ENCODE measurements at regions not wholly inside any gene's neighbourhood (a gene's known extent, or its start where the extent isn't known, plus 50 kb on each side); places are given as distances from the start of the nearest gene placed in this dataset.

- POLR2A ChIA-PET: no interaction called here
- ATAC-seq (no peak), DNase-seq (no peak)
- Mint-ChIP-seq H3K4me1 (no peaks in the 10 kb centered on the region), H3K36me3 (no peaks in the 10 kb centered on the region), H3K27me3 (peaks cover 11 to 36% (median 18%) of the 10 kb centered on the region in 5 donors), H3K9me3 (peaks cover 0 to 4% (median 0%) of the 10 kb centered on the region in 9 donors), H3K27ac (no peak overlapping the region), H3K4me3 (no peak overlapping the region)
Observed at GRCh38 chr4:24443200-24443599, 141.2 kb downstream of the DHX15 start.

- DNase-seq (no peak), ATAC-seq (no peak)
- Mint-ChIP-seq H3K36me3 (no peaks in the 10 kb centered on the region), H3K4me3 (no peak overlapping the region), H3K27ac (no peak overlapping the region), H3K27me3 (peaks cover 5 to 32% (median 7%) of the 10 kb centered on the region in 5 donors), H3K4me1 (no peaks in the 10 kb centered on the region), H3K9me3 (peaks cover 0 to 2% (median 0%) of the 10 kb centered on the region in 9 donors)
- POLR2A ChIA-PET: no interaction called here
Observed at GRCh38 chr4:24440765-24441164, 143.6 kb downstream of the DHX15 start.

GRCh38 chr4:24434241-24434640 is 150.1 kb downstream of the DHX15 start:
- POLR2A ChIA-PET: no interaction called here
- H3K4me3 Mint-ChIP-seq: no peak overlapping the region
- H3K9me3 Mint-ChIP-seq: peaks cover 0 to 1% (median 0%) of the 10 kb centered on the region in 9 donors
- no peak for ATAC-seq
- no peak for DNase-seq
- H3K36me3 Mint-ChIP-seq: no peaks in the 10 kb centered on the region
- H3K27me3 Mint-ChIP-seq: peaks cover 7 to 39% (median 17%) of the 10 kb centered on the region in 5 donors
- no peak overlapping the region for H3K27ac Mint-ChIP-seq
- H3K4me1 Mint-ChIP-seq: no peaks in the 10 kb centered on the region

GRCh38 chr4:24433515-24434214 is 150.7 kb downstream of the DHX15 start:
- no peak for DNase-seq
- H3K36me3 Mint-ChIP-seq: no peaks in the 10 kb centered on the region
- peaks cover 9 to 41% (median 18%) of the 10 kb centered on the region in 5 donors for H3K27me3 Mint-ChIP-seq
- H3K4me3 Mint-ChIP-seq: no peak overlapping the region
- H3K27ac Mint-ChIP-seq: no peak overlapping the region
- H3K4me1 Mint-ChIP-seq: no peaks in the 10 kb centered on the region
- POLR2A ChIA-PET: no interaction called here
- ATAC-seq: no peak
- peaks cover 0 to 1% (median 0%) of the 10 kb centered on the region in 9 donors for H3K9me3 Mint-ChIP-seq

- POLR2A ChIA-PET: no interaction called here
- H3K36me3 Mint-ChIP-seq: no peaks in the 10 kb centered on the region
- peaks cover 4 to 18% (median 13%) of the 10 kb centered on the region in 5 donors for H3K27me3 Mint-ChIP-seq
- no peak overlapping the region for H3K27ac Mint-ChIP-seq
- ATAC-seq (no peak), DNase-seq (no peak)
- H3K4me1 Mint-ChIP-seq: no peaks in the 10 kb centered on the region
- no peak overlapping the region for H3K4me3 Mint-ChIP-seq
- peaks cover 0 to 1% (median 0%) of the 10 kb centered on the region in 9 donors for H3K9me3 Mint-ChIP-seq
Observed at GRCh38 chr4:24428850-24429249, 155.5 kb downstream of the DHX15 start.

- no peak overlapping the region for H3K27ac Mint-ChIP-seq
- POLR2A ChIA-PET: no interaction called here
Observed at GRCh38 chr4:24426557-24426956, 157.8 kb downstream of the DHX15 start.

GRCh38 chr4:24425863-24426262 is 158.5 kb downstream of the DHX15 start:
- no peak overlapping the region for H3K4me3 Mint-ChIP-seq
- ATAC-seq (no peak), DNase-seq (no peak)
- H3K27ac Mint-ChIP-seq: no peak overlapping the region
- H3K27me3 Mint-ChIP-seq: peaks cover 8 to 18% (median 15%) of the 10 kb centered on the region in 5 donors
- POLR2A ChIA-PET: no interaction called here
- no peaks in the 10 kb centered on the region for H3K4me1 Mint-ChIP-seq
- H3K9me3 Mint-ChIP-seq: peaks cover 0 to 1% (median 0%) of the 10 kb centered on the region in 9 donors
- H3K36me3 Mint-ChIP-seq: no peaks in the 10 kb centered on the region

More at GRCh38 chr4:24426557-24426956, 157.8 kb downstream of the DHX15 start:
- Mint-ChIP-seq H3K4me3 (no peak overlapping the region), H3K36me3 (no peaks in the 10 kb centered on the region), H3K9me3 (peaks cover 0 to 1% (median 0%) of the 10 kb centered on the region in 9 donors), H3K27me3 (peaks cover 8 to 18% (median 12%) of the 10 kb centered on the region in 5 donors), H3K4me1 (no peaks in the 10 kb centered on the region)
- DNase-seq (no peak), ATAC-seq (no peak)

GRCh38 chr4:24423670-24424069 is 160.7 kb downstream of the DHX15 start:
- ATAC-seq: no peak
- no peaks in the 10 kb centered on the region for H3K36me3 Mint-ChIP-seq
- peaks cover 2 to 6% (median 3%) of the 10 kb centered on the region in 4 donors for H3K4me1 Mint-ChIP-seq
- no peak overlapping the region for H3K27ac Mint-ChIP-seq
- peaks cover 8 to 20% (median 14%) of the 10 kb centered on the region in 5 donors for H3K27me3 Mint-ChIP-seq
- DNase-seq: no peak
- no peak overlapping the region for H3K4me3 Mint-ChIP-seq
- no peaks in the 10 kb centered on the region for H3K9me3 Mint-ChIP-seq
- POLR2A ChIA-PET: no interaction called here

- no peak for DNase-seq
- H3K9me3 Mint-ChIP-seq: no peaks in the 10 kb centered on the region
- ATAC-seq: no peak
- no peak overlapping the region for H3K27ac Mint-ChIP-seq
- H3K4me3 Mint-ChIP-seq: no peak overlapping the region
- H3K27me3 Mint-ChIP-seq: peaks cover 8 to 20% (median 14%) of the 10 kb centered on the region in 5 donors
- POLR2A ChIA-PET: no interaction called here
- H3K4me1 Mint-ChIP-seq: peaks cover 2 to 6% (median 3%) of the 10 kb centered on the region in 4 donors
- H3K36me3 Mint-ChIP-seq: no peaks in the 10 kb centered on the region
Observed at GRCh38 chr4:24422644-24423043, 161.7 kb downstream of the DHX15 start.

- DNase-seq (peak; percentile 13 to 72 (median 48)), ATAC-seq (peak in 1 of 2 donors; percentile 36)
- peaks cover 8 to 41% (median 19%) of the 10 kb centered on the region in 5 donors for H3K27me3 Mint-ChIP-seq
- H3K36me3 Mint-ChIP-seq: no peaks in the 10 kb centered on the region
- peak overlapping the region in 2 of 10 donors; percentile 12 to 45 for H3K4me3 Mint-ChIP-seq
- POLR2A ChIA-PET: no interaction called here
- H3K27ac Mint-ChIP-seq: no peak overlapping the region
- H3K4me1 Mint-ChIP-seq: peaks cover 2 to 6% (median 3%) of the 10 kb centered on the region in 4 donors
- H3K9me3 Mint-ChIP-seq: no peaks in the 10 kb centered on the region
Observed at GRCh38 chr4:24419181-24420034, 164.9 kb downstream of the DHX15 start.

GRCh38 chr4:24417206-24417605 is 167.1 kb downstream of the DHX15 start:
- no peak for DNase-seq
- no peak overlapping the region for H3K4me3 Mint-ChIP-seq
- POLR2A ChIA-PET: no interaction called here
- H3K4me1 Mint-ChIP-seq: peaks cover 2 to 6% (median 3%) of the 10 kb centered on the region in 4 donors
- peaks cover 12 to 49% (median 20%) of the 10 kb centered on the region in 5 donors for H3K27me3 Mint-ChIP-seq
- no peaks in the 10 kb centered on the region for H3K36me3 Mint-ChIP-seq
- no peak for ATAC-seq
- no peak overlapping the region for H3K27ac Mint-ChIP-seq
- no peaks in the 10 kb centered on the region for H3K9me3 Mint-ChIP-seq

GRCh38 chr4:24416293-24416692 is 168.1 kb downstream of the DHX15 start:
- no peak overlapping the region for H3K27ac Mint-ChIP-seq
- H3K9me3 Mint-ChIP-seq: no peaks in the 10 kb centered on the region
- peaks cover 12 to 49% (median 20%) of the 10 kb centered on the region in 5 donors for H3K27me3 Mint-ChIP-seq
- ATAC-seq (no peak), DNase-seq (no peak)
- H3K4me1 Mint-ChIP-seq: peaks cover 2 to 6% (median 3%) of the 10 kb centered on the region in 4 donors
- no peak overlapping the region for H3K4me3 Mint-ChIP-seq
- POLR2A ChIA-PET: no interaction called here
- H3K36me3 Mint-ChIP-seq: no peaks in the 10 kb centered on the region

GRCh38 chr4:24413311-24413784 is 171.0 kb downstream of the DHX15 start:
- H3K27ac Mint-ChIP-seq: no peak overlapping the region
- H3K4me3 Mint-ChIP-seq: no peak overlapping the region
- DNase-seq (no peak), ATAC-seq (no peak)
- POLR2A ChIA-PET: no interaction called here
- H3K4me1 Mint-ChIP-seq: no peaks in the 10 kb centered on the region
- peaks cover 9 to 37% (median 16%) of the 10 kb centered on the region in 5 donors for H3K27me3 Mint-ChIP-seq
- no peaks in the 10 kb centered on the region for H3K9me3 Mint-ChIP-seq
- no peaks in the 10 kb centered on the region for H3K36me3 Mint-ChIP-seq
